ENCODE measurements at regions not wholly inside any gene's neighbourhood (a gene's known extent, or its start where the extent isn't known, plus 50 kb on each side); places are given as distances from the start of the nearest gene placed in this dataset.

DNA sequence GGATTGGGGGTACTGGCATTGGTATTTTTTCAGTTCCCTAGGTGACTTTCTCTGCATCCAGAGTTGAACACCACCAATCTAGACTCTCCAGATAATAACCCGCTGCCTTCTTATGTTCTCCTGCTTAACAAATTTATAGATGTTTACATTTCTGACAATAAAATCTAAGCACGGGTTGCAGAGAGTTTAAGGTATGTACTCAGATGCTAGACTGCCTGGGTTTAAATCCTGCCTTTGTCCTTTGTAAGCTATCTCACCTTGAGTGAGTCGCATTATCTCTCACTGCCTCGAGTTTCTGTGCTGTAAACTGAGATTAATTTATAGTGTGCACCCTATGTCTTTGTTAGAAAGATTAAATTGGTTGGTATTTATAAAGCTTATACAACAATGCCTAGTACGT is 131.4 kb upstream of the ARGLU1 start:
- TF ChIP-seq POLR2AphosphoS5 (IDR thresholded peaks at IDR 0.05) = no peak
- no peak for TF ChIP-seq POLR2A (IDR thresholded peaks at IDR 0.05)
